ENCODE measurements at regions not wholly inside any gene's neighbourhood (a gene's known extent, or its start where the extent isn't known, plus 50 kb on each side); places are given as distances from the start of the nearest gene placed in this dataset.
A peak's percentile ranks its signal among the peaks of the same experiment; 100 is the strongest.

DNA sequence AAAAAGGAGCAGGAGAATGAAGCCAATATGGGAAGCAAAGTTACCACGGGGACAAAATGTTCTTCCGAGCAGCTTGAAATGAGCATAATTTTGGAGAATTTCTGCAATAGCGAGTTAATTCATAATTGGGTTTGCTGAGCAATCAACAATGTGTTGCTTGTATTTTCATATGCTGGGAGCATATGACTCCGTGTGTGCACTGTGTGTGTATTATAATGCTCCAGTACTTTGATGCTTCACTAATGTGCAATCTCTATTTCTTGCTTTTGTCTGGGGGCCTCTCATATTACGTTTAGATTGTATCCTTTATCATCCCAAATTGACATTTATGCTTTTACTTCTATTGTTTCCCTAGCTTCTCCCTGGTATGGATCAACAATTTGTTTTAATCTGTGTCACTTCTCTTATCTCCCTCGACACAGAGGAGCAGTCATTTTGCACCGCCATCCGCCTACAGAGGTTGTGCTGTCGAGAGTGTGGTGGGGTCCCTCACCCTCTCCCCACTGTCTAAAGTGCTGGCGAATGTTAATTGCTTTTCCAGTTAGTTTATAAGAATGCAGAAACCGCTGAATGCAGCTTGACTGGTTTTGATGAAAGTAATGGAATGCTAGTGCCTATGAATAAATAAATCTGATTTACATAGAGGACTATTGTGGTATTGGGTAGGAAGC, 372.5 kb upstream of the WWC1 start:
- no peaks in the 10 kb centered on the region for H3K9me3 ChIP-seq (ENCODE audit: low read depth, low read length)
- peak overlapping the region; percentile 33 for H3K27ac ChIP-seq
- no peaks in the 10 kb centered on the region; the same call in 1 of the 2 replicates for H3K36me3 ChIP-seq (ENCODE audit: insufficient read depth, low read length)
- H3K4me3 ChIP-seq = peak overlapping the region; percentile 61
- peak overlapping the region; percentile 8 for H3K9ac ChIP-seq (ENCODE audit: insufficient read length)
- DNase-seq (ENCODE audit: low read depth, low spot score) = no peak
- TF ChIP-seq POLR2AphosphoS5 (IDR thresholded peaks at IDR 0.05; ENCODE audit: borderline replicate concordance, low read depth, low read length) (no peak), EZH2 (IDR thresholded peaks at IDR 0.05) (no peak), FOXP2 (optimal IDR thresholded peaks at IDR 0.05; ENCODE audit: control extremely low read depth, extremely low read length, insufficient read depth) (no peak)

DNA sequence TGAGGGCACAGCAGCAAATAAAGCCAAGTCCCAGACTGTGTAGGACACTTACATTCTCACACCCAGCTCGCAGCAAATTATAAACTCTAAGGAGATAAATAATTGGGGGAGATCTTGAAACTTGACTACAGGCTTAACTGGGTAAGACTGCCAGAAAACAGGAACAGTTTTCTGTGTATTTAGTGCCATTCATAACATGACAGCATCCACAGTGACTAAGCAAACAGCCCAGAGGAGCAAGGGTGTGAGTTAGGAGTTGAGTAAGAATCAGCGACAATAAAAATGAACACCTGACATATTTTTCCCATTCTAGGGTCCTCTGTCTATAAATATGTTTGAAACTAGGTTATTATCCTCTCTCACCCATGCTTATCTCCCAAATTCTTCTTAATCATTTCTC, 370.9 kb upstream of the WWC1 start:
- Histone ChIP-seq H3K9ac (ENCODE audit: insufficient read length) (no peak overlapping the region), H3K4me3 (no peak overlapping the region), H3K36me3 (ENCODE audit: insufficient read depth, low read length) (peaks cover 7% of the 10 kb centered on the region; the same call in 1 of the 2 replicates), H3K9me3 (ENCODE audit: low read depth, low read length) (no peaks in the 10 kb centered on the region), H3K27ac (no peak overlapping the region)
- TF ChIP-seq POLR2AphosphoS5 (IDR thresholded peaks at IDR 0.05; ENCODE audit: borderline replicate concordance, low read depth, low read length) (no peak), EZH2 (IDR thresholded peaks at IDR 0.05) (no peak), FOXP2 (optimal IDR thresholded peaks at IDR 0.05; ENCODE audit: control extremely low read depth, extremely low read length, insufficient read depth) (no peak)
- DNase-seq (ENCODE audit: low read depth, low spot score) = no peak

DNA sequence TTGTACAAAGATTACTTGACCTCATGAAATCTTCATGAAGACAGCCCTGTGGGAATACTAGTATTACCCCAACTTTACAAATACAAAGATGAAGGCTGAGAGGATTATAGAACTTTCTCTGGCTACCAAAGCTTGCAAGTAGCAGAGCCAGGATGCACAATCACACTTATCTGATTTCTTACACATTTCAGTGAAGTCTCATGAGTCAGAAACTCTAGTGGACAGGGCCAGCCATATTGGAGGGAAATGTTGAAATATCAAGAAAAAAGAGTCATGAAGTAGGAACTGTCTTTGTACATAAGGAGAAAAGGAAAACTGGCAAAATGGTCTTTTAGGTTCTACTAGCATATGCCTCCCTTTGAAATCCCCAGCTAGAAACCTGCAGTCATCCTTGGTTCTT, 369.6 kb upstream of the WWC1 start:
- H3K4me3 ChIP-seq = no peak overlapping the region
- TF ChIP-seq POLR2AphosphoS5 (IDR thresholded peaks at IDR 0.05; ENCODE audit: borderline replicate concordance, low read depth, low read length) (no peak), EZH2 (IDR thresholded peaks at IDR 0.05) (no peak)
- peaks cover 7% of the 10 kb centered on the region; the same call in 1 of the 2 replicates for H3K36me3 ChIP-seq (ENCODE audit: insufficient read depth, low read length)
- DNase-seq (ENCODE audit: low read depth, low spot score) = no peak
- no peaks in the 10 kb centered on the region for H3K9me3 ChIP-seq (ENCODE audit: low read depth, low read length)
- no peak overlapping the region for H3K27ac ChIP-seq
- H3K9ac ChIP-seq (ENCODE audit: insufficient read length) = no peak overlapping the region

DNA sequence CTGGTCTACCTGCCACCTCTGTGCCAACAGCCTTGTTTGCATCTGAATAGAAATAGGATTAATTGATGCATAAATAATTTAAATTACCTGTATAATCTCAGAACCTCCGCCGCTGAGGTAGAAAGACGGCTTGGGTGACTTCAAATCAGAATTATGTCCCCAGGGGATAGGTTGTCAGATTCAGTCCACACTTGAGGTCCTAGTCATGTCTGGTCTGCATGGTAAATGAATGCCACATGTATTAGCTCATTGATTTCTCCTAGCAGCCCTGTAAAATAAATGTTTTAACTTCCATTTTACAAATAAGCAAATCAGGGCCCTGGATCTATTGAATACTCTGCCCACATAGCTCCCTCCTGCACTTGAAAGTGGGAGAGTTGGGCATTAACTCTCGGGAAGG, 368.0 kb upstream of the WWC1 start:
- Histone ChIP-seq H3K9me3 (ENCODE audit: low read depth, low read length) (no peaks in the 10 kb centered on the region), H3K9ac (ENCODE audit: insufficient read length) (no peak overlapping the region)

DNA sequence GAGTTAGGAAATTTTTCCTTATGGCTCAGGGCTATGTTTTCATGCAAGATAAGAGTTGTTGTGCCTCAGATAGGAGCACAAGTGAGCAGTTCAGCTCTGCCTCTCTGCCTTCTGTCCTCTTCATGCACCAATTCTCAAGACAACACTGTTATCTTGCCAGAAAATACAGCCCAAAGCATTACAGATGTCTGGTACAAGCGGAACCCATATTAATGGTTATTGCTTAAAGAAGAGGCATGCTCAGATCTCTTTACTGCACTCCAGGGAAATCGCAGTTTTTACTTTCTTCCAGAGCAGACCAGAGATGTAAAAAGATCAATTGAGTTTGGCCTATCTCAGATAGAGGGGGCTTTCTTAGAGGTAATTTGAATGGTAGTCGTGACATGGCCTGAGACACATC, 361.6 kb upstream of the WWC1 start:
- Histone ChIP-seq H3K9ac (ENCODE audit: insufficient read length) (no peak overlapping the region), H3K4me3 (no peak overlapping the region), H3K36me3 (ENCODE audit: insufficient read depth, low read length) (no peaks in the 10 kb centered on the region), H3K9me3 (ENCODE audit: low read depth, low read length) (no peaks in the 10 kb centered on the region), H3K27ac (no peak overlapping the region)
- no peak for DNase-seq (ENCODE audit: low read depth, low spot score)
- TF ChIP-seq POLR2AphosphoS5 (IDR thresholded peaks at IDR 0.05; ENCODE audit: borderline replicate concordance, low read depth, low read length) (no peak), FOXP2 (optimal IDR thresholded peaks at IDR 0.05; ENCODE audit: control extremely low read depth, extremely low read length, insufficient read depth) (no peak), EZH2 (IDR thresholded peaks at IDR 0.05) (no peak)

More for the DNA sequence above, 368.0 kb upstream of the WWC1 start:
- Histone ChIP-seq H3K36me3 (ENCODE audit: insufficient read depth, low read length) (peaks cover 7% of the 10 kb centered on the region; the same call in 1 of the 2 replicates), H3K4me3 (no peak overlapping the region), H3K27ac (no peak overlapping the region)
- DNase-seq (ENCODE audit: low read depth, low spot score) = no peak
- TF ChIP-seq FOXP2 (optimal IDR thresholded peaks at IDR 0.05; ENCODE audit: control extremely low read depth, extremely low read length, insufficient read depth) = no peak
- no peak for TF ChIP-seq EZH2 (IDR thresholded peaks at IDR 0.05)
- TF ChIP-seq POLR2AphosphoS5 (IDR thresholded peaks at IDR 0.05; ENCODE audit: borderline replicate concordance, low read depth, low read length) = no peak

DNA sequence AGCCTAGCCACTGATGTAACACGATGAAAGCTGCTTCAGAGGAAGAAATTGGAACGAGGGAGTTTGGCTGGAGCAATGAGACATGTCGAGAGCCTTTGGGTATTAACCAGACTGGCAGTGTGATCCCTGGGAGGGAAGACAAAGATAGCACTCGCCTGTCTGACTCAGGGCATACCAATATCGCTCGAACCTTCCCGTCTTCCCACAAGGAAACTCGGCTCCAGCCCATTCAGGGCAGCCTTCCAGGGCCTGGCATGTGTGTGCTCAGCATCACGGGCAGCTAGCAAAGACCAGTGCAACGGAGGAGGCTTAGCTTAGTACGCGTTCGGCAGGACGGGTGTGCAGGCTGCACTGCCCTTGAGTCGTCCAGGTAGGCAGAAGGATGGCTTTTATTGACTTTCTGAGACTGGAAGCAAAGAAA, 356.9 kb upstream of the WWC1 start:
- H3K4me3 ChIP-seq = no peak overlapping the region
- no peak overlapping the region for H3K27ac ChIP-seq
- no peaks in the 10 kb centered on the region for H3K36me3 ChIP-seq (ENCODE audit: insufficient read depth, low read length)
- no peak overlapping the region for H3K9ac ChIP-seq (ENCODE audit: insufficient read length)
- TF ChIP-seq POLR2AphosphoS5 (IDR thresholded peaks at IDR 0.05; ENCODE audit: borderline replicate concordance, low read depth, low read length) (no peak), EZH2 (IDR thresholded peaks at IDR 0.05) (no peak), FOXP2 (optimal IDR thresholded peaks at IDR 0.05; ENCODE audit: control extremely low read depth, extremely low read length, insufficient read depth) (no peak)
- no peak for DNase-seq (ENCODE audit: low read depth, low spot score)
- H3K9me3 ChIP-seq (ENCODE audit: low read depth, low read length) = no peaks in the 10 kb centered on the region

DNA sequence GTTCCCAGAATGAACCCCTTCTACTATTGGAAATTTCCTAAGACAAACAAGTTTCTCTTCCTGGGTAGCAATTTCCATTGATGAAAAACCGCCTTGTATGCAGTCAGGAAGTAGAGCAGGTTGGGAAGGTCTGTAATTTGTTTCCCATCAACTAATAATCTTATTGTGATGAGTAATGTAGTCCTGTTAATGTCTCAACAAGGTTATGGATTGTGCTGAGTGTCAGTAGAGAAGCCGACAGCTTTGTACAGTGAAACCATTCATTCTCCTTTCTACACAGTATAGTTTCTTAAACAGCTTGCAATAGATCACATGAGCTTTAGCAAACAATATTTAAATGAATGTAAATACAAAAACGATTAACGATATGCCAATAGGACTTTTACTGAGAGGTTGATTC, 355.4 kb upstream of the WWC1 start:
- Histone ChIP-seq H3K9me3 (ENCODE audit: low read depth, low read length) (no peaks in the 10 kb centered on the region), H3K27ac (no peak overlapping the region), H3K9ac (ENCODE audit: insufficient read length) (no peak overlapping the region), H3K36me3 (ENCODE audit: insufficient read depth, low read length) (no peaks in the 10 kb centered on the region), H3K4me3 (no peak overlapping the region)
- no peak for DNase-seq (ENCODE audit: low read depth, low spot score)
- TF ChIP-seq EZH2 (IDR thresholded peaks at IDR 0.05) (no peak), FOXP2 (optimal IDR thresholded peaks at IDR 0.05; ENCODE audit: control extremely low read depth, extremely low read length, insufficient read depth) (no peak), POLR2AphosphoS5 (IDR thresholded peaks at IDR 0.05; ENCODE audit: borderline replicate concordance, low read depth, low read length) (no peak)

DNA sequence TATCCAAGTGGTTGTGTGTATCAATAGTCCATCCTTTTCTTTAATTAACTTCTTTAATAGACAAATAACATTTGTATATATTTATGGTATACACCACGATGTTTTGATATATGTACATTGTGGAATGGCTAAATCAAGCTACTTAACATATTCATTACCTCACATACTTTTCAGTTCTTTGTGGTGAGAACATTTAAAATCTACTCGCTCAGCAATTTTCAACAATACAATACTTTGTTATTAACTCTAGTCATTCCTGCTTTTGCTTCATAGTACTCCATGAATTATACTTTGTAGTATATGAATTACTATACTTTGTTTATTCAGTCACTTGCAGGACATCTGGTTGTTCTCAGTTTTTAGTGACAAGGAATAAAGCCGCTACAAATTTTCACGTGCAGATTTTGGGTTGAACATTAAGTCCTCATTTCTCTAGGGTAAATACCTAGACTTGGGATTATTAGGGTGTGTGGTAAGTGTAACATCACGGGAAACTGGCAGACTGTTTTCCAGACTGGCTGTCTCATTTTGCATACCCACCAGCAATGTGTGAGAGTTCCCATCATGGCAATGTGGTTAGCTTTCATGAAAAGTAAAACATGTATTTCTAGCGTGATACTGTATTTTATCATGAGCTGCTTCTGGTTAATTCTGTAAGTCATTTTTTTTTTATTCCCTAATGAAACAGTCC, 354.4 kb upstream of the WWC1 start:
- Histone ChIP-seq H3K27ac (peak overlapping the region; percentile 67), H3K4me3 (peak overlapping the region; percentile 14), H3K9ac (ENCODE audit: insufficient read length) (no peak overlapping the region), H3K9me3 (ENCODE audit: low read depth, low read length) (no peaks in the 10 kb centered on the region), H3K36me3 (ENCODE audit: insufficient read depth, low read length) (no peaks in the 10 kb centered on the region)
- no peak for TF ChIP-seq EZH2 (IDR thresholded peaks at IDR 0.05)
- TF ChIP-seq POLR2AphosphoS5 (IDR thresholded peaks at IDR 0.05; ENCODE audit: borderline replicate concordance, low read depth, low read length) = no peak
- TF ChIP-seq FOXP2 (optimal IDR thresholded peaks at IDR 0.05; ENCODE audit: control extremely low read depth, extremely low read length, insufficient read depth) = no peak
- DNase-seq (ENCODE audit: low read depth, low spot score) = no peak
